ENCODE measurements at regions not wholly inside any gene's neighbourhood (a gene's known extent, or its start where the extent isn't known, plus 50 kb on each side); places are given as distances from the start of the nearest gene placed in this dataset.

DNA sequence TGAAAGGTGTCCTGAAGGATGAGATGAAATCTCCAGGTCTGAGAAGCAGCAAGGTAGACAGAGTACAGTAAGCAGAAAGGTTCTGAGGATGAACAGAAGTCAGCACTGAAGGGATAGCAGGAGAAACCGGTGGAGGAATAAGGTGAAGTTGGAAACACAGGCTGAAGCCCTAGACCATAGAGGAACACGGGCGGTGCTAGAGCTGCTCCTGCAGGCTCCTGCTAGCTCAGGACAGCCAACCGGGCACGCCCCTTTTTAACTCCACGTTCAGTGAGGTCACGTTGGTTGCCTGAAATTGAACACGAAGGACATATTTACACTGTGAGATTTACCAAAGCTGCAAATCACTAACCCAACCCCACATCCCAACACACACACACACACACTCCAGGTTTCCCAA, 1886.4 kb upstream of the AGA start:
- no peak overlapping the region for H3K27ac ChIP-seq (ENCODE audit: low read depth in 1 of 2, low read length in 1 of 2)
- WGBS, 2 donors: 81 to 85% methylated on average over 8 of the region's 8 CpGs
- no peaks in the 10 kb centered on the region for H3K27me3 ChIP-seq (ENCODE audit: control insufficient read depth in 3 of 3, insufficient read depth in 3 of 3, low read length in 2 of 3)
- no peak overlapping the region for H3K9ac ChIP-seq (ENCODE audit: insufficient read depth in 1 of 2, low read length in 2 of 2)
- no peaks in the 10 kb centered on the region for H3K4me1 ChIP-seq (ENCODE audit: control insufficient read depth in 5 of 5, insufficient read depth in 5 of 5, low read length in 5 of 5)
- no peaks in the 10 kb centered on the region for H3K36me3 ChIP-seq (ENCODE audit: control insufficient read depth in 4 of 4, insufficient read depth in 4 of 4, low read length in 4 of 4)
- H3K4me3 ChIP-seq: no peak overlapping the region
- DNase-seq (no peak), ATAC-seq (ENCODE audit: insufficient read depth, low FRiP score) (no peak)
- TF ChIP-seq, protein P1, sequence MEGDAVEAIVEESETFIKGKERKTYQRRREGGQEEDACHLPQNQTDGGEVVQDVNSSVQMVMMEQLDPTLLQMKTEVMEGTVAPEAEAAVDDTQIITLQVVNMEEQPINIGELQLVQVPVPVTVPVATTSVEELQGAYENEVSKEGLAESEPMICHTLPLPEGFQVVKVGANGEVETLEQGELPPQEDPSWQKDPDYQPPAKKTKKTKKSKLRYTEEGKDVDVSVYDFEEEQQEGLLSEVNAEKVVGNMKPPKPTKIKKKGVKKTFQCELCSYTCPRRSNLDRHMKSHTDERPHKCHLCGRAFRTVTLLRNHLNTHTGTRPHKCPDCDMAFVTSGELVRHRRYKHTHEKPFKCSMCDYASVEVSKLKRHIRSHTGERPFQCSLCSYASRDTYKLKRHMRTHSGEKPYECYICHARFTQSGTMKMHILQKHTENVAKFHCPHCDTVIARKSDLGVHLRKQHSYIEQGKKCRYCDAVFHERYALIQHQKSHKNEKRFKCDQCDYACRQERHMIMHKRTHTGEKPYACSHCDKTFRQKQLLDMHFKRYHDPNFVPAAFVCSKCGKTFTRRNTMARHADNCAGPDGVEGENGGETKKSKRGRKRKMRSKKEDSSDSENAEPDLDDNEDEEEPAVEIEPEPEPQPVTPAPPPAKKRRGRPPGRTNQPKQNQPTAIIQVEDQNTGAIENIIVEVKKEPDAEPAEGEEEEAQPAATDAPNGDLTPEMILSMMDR (IDR thresholded peaks at IDR 0.05; ENCODE audit: control extremely low read depth, extremely low read depth): no peak
- peaks cover 0 to 1% (median 0%) of the 10 kb centered on the region in 4 donors for H3K9me3 ChIP-seq (ENCODE audit: control insufficient read depth in 4 of 4, insufficient read depth in 3 of 4, low read length in 3 of 4)

DNA sequence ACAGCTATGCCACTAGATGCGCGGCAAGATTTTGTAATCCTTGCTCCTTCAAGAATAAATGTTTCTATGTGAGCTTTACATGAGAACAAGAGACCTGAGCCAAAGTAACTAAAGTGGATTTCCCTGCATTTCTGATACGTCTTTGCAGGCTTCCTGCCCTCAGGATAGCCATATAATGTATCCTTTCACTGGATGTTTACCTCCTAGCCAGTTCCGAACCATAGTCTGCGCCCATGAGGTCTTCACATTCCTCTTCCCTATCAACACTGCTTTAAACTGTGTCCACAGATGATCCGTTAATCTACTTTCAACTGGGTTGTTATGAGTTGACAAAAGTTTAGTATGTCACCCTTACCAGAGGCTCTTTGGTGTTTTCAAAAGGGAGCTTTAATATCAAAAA, 1889.1 kb upstream of the AGA start:
- H3K9ac ChIP-seq (ENCODE audit: insufficient read depth in 1 of 2, low read length in 2 of 2): no peak overlapping the region
- TF ChIP-seq, protein P1 (IDR thresholded peaks at IDR 0.05; ENCODE audit: control extremely low read depth, extremely low read depth): no peak
- H3K4me3 ChIP-seq: no peak overlapping the region
- WGBS, 2 donors: 66 to 76% methylated on average over 6 of the region's 6 CpGs
- no peak for ATAC-seq (ENCODE audit: insufficient read depth, low FRiP score)
- no peaks in the 10 kb centered on the region for H3K36me3 ChIP-seq (ENCODE audit: control insufficient read depth in 4 of 4, insufficient read depth in 4 of 4, low read length in 4 of 4)
- no peak for DNase-seq
- H3K9me3 ChIP-seq (ENCODE audit: control insufficient read depth in 4 of 4, insufficient read depth in 3 of 4, low read length in 3 of 4): no peaks in the 10 kb centered on the region
- H3K27ac ChIP-seq (ENCODE audit: low read depth in 1 of 2, low read length in 1 of 2): no peak overlapping the region
- no peaks in the 10 kb centered on the region for H3K27me3 ChIP-seq (ENCODE audit: control insufficient read depth in 3 of 3, insufficient read depth in 3 of 3, low read length in 2 of 3)
- no peaks in the 10 kb centered on the region for H3K4me1 ChIP-seq (ENCODE audit: control insufficient read depth in 5 of 5, insufficient read depth in 5 of 5, low read length in 5 of 5)

DNA sequence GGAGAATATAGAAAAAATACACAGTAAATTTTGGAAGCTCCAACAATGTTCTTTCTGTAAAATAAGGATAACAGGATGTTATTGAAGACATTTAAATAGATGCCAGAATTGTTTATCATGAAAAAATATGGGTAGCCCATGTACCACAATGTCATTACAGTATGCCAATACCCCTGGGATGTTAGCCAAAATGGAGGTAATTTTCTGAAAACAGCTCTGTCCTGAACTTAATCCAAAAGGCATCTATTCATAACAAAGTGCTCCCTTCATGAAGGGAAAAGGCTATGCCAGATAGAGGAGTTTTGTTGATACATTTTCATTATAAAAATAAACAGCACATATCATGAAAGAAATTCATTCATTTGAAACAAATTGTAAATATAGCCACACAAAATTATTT, 1902.6 kb upstream of the AGA start:
- H3K36me3 ChIP-seq (ENCODE audit: control insufficient read depth in 4 of 4, insufficient read depth in 4 of 4, low read length in 4 of 4): no peaks in the 10 kb centered on the region
- H3K9me3 ChIP-seq (ENCODE audit: control insufficient read depth in 4 of 4, insufficient read depth in 3 of 4, low read length in 3 of 4): no peaks in the 10 kb centered on the region
- H3K27ac ChIP-seq (ENCODE audit: low read depth in 1 of 2, low read length in 1 of 2): no peak overlapping the region
- H3K4me1 ChIP-seq (ENCODE audit: control insufficient read depth in 5 of 5, insufficient read depth in 5 of 5, low read length in 5 of 5): no peaks in the 10 kb centered on the region
- H3K4me3 ChIP-seq: no peak overlapping the region
- ATAC-seq (ENCODE audit: insufficient read depth, low FRiP score) (no peak), DNase-seq (peak in 1 of 3 donors; percentile 9)
- H3K27me3 ChIP-seq (ENCODE audit: control insufficient read depth in 3 of 3, insufficient read depth in 3 of 3, low read length in 2 of 3): no peaks in the 10 kb centered on the region
- TF ChIP-seq, protein P1 (IDR thresholded peaks at IDR 0.05; ENCODE audit: control extremely low read depth, extremely low read depth): no peak
- H3K9ac ChIP-seq (ENCODE audit: insufficient read depth in 1 of 2, low read length in 2 of 2): no peak overlapping the region

DNA sequence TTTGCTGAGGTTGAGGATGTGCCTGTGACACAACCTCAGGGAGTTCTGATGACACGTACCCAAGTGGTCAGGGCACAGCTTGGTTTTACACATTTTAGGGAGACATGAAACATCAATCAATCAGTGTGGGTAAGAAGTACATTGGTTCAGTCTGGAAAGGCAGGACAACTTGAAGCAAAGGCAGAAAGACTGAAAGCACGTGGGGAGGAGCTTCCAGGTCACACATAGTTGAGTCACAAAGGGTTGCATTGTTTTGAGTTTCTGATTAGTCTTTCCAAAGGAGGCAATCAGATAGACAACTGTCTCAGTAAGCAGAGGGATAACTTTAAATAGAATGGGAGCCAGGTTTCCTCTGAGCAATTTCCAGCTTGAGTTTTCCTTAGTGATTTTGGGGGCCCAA, 1910.0 kb upstream of the AGA start:
- Histone ChIP-seq H3K27me3 (ENCODE audit: control insufficient read depth in 3 of 3, insufficient read depth in 3 of 3, low read length in 2 of 3) (no peaks in the 10 kb centered on the region), H3K9ac (ENCODE audit: insufficient read depth in 1 of 2, low read length in 2 of 2) (no peak overlapping the region), H3K9me3 (ENCODE audit: control insufficient read depth in 4 of 4, insufficient read depth in 3 of 4, low read length in 3 of 4) (no peaks in the 10 kb centered on the region), H3K36me3 (ENCODE audit: control insufficient read depth in 4 of 4, insufficient read depth in 4 of 4, low read length in 4 of 4) (no peaks in the 10 kb centered on the region), H3K4me3 (no peak overlapping the region), H3K27ac (ENCODE audit: low read depth in 1 of 2, low read length in 1 of 2) (no peak overlapping the region), H3K4me1 (ENCODE audit: control insufficient read depth in 5 of 5, insufficient read depth in 5 of 5, low read length in 5 of 5) (no peaks in the 10 kb centered on the region)
- ATAC-seq (ENCODE audit: insufficient read depth, low FRiP score) (no peak), DNase-seq (no peak)
- TF ChIP-seq, protein P1 (IDR thresholded peaks at IDR 0.05; ENCODE audit: control extremely low read depth, extremely low read depth): no peak
- 62 to 77% methylated on average over 2 of the region's 2 CpGs for WGBS, 2 donors
